Pancreas (tissue), 10 donors: ENCODE measurements at regions not wholly inside any gene's neighbourhood (a gene's known extent, or its start where the extent isn't known, plus 50 kb on each side); places are given as distances from the start of the nearest gene placed in this dataset.

Experiments
- ATAC-seq, 4 donors: fragments of 200-7000 bp; cut with Tn5 transposase; one replicate each; pipeline versions ENCODE4 v1.8.0 to v1.9.1; 2020; ENCODE audit warnings: mild to moderate bottlenecking in 4 of 4, moderate library complexity in 4 of 4
- DNase-seq, 6 donors: peaks; one replicate each; pipeline ENCODE4 v3.0.0-alpha.2; 2020
- FAIRE-seq: peaks from 2 replicates; lab custom pipeline; 2012; peaks lifted over from hg19 to GRCh38; lab: Jason Lieb, UNC
- H3K27ac ChIP-seq, 4 donors: fragments of 200-600 bp; sonication (generic); 1 replicate in 3 of 4; 2 replicates in 1 of 4; pipeline versions ENCODE4 v1.5.0 to v1.8.0; 2020
- H3K27me3 ChIP-seq, 4 donors: fragments of 200-600 bp; one replicate each; pipeline ENCODE4 v1.8.0; 2021
- H3K36me3 ChIP-seq, 3 donors: fragments of 200-600 bp; sonication (generic) in 1 of 3; one replicate each; pipeline versions ENCODE4 v1.5.0 to v1.8.0; 2020 to 2021
- H3K4me1 ChIP-seq, 3 donors: fragments of 200-600 bp; one replicate each; pipeline ENCODE4 v1.8.0; 2021
- H3K4me3 ChIP-seq, 4 donors: fragments of 200-600 bp; sonication (generic) in 2 of 4; one replicate each; pipeline versions ENCODE4 v1.5.0 to v1.8.0; 2020 to 2021
- H3K9me3 ChIP-seq, 4 donors: fragments of 200-600 bp; one replicate each; pipeline ENCODE4 v1.8.0; 2021
- CTCF ChIP-seq, 4 donors: fragments of 200-600 bp; sonication (generic) in 3 of 4; IDR thresholded peaks; one replicate each; pipeline versions ENCODE4 v1.5.0 to v1.8.0; 2021; ENCODE audit warnings: antibody characterized with exemption in 4 of 4
- WGBS, 2 donors: extraction: QIAGEN DNeasy Blood & Tissue Kit; methylation state at CpG; one replicate each; pipeline ENCODE4 v1.1.7; 2013; 5-methylcytosine and 5-hydroxymethylcytosine counted together
- intact Hi-C, 3 donors: fragments of 100-400 bp; cut with DNase I; formaldehyde crosslinking; loops; one replicate each; pipeline versions ENCODE4 v1.11.1 to v1.14.2; 2022
- donor health status: healthy with polysubstance abuse.
- donor health status: DM: no; HTN: no; CAD: no; lungs with moderate emphysema.
- donor health status: DM: no; HTN: no; CAD: no.
- donor health status: control.
- donor health status: control.
- donor health status: Bipolar disorder and iron deficiency.
- donor health status: DM: yes; HTN: yes; CAD: no.
- donor health status: DM: no; HTN: no; CAD: no.
- donor health status: DM: no; HTN: no; CAD: no.
- donor health status: DM: yes; HTN: yes; CAD: no.

GRCh38 chr2:58985541-58985940, 744.4 kb upstream of the FANCL start:
- no peaks in the 10 kb centered on the region for H3K4me1 ChIP-seq
- no peak for ATAC-seq
- no peak overlapping the region for H3K4me3 ChIP-seq
- TF ChIP-seq CTCF (IDR thresholded peaks at IDR 0.05): no peak
- no peaks in the 10 kb centered on the region for H3K36me3 ChIP-seq
- intact Hi-C loops: no loop called here
- H3K27me3 ChIP-seq: no peaks in the 10 kb centered on the region
- no peak for DNase-seq
- 57 to 59% methylated on average over 2 of the region's 2 CpGs for WGBS, 2 donors
- FAIRE-seq: no peak
- no peak overlapping the region for H3K27ac ChIP-seq
- H3K9me3 ChIP-seq: no peaks in the 10 kb centered on the region

- no peaks in the 10 kb centered on the region for H3K9me3 ChIP-seq
- 16 to 19% methylated on average over 1 of the region's 1 CpG for WGBS, 2 donors
- DNase-seq: no peak
Measured at GRCh38 chr2:58984731-58985130, 743.6 kb upstream of the FANCL start.

GRCh38 chr2:58983111-58983510, 742.0 kb upstream of the FANCL start:
- H3K36me3 ChIP-seq: no peaks in the 10 kb centered on the region
- no peaks in the 10 kb centered on the region for H3K9me3 ChIP-seq
- no peak for TF ChIP-seq CTCF (IDR thresholded peaks at IDR 0.05)
- no peak overlapping the region for H3K4me3 ChIP-seq
- DNase-seq (no peak), FAIRE-seq (no peak), ATAC-seq (no peak)
- H3K27me3 ChIP-seq: no peaks in the 10 kb centered on the region
- H3K4me1 ChIP-seq: no peaks in the 10 kb centered on the region
- intact Hi-C loops: no loop called here
- WGBS, 2 donors: 86 to 89% methylated on average over 4 of the region's 4 CpGs
- H3K27ac ChIP-seq: no peak overlapping the region

More at GRCh38 chr2:58984731-58985130, 743.6 kb upstream of the FANCL start:
- no peaks in the 10 kb centered on the region for H3K36me3 ChIP-seq
- no peak overlapping the region for H3K4me3 ChIP-seq
- no peak overlapping the region for H3K27ac ChIP-seq
- intact Hi-C loops: no loop called here
- no peaks in the 10 kb centered on the region for H3K27me3 ChIP-seq
- FAIRE-seq (no peak), ATAC-seq (no peak)
- no peak for TF ChIP-seq CTCF (IDR thresholded peaks at IDR 0.05)
- no peaks in the 10 kb centered on the region for H3K4me1 ChIP-seq

GRCh38 chr2:58981237-58981636, 740.1 kb upstream of the FANCL start:
- TF ChIP-seq CTCF (IDR thresholded peaks at IDR 0.05): no peak
- H3K27ac ChIP-seq: no peak overlapping the region
- no peak overlapping the region for H3K4me3 ChIP-seq
- no peaks in the 10 kb centered on the region for H3K27me3 ChIP-seq
- ATAC-seq (no peak), DNase-seq (no peak), FAIRE-seq (no peak)
- no peaks in the 10 kb centered on the region for H3K4me1 ChIP-seq
- WGBS, 2 donors: 85 to 94% methylated on average over 7 of the region's 7 CpGs
- no peaks in the 10 kb centered on the region for H3K9me3 ChIP-seq
- intact Hi-C loops: no loop called here
- no peaks in the 10 kb centered on the region for H3K36me3 ChIP-seq

- H3K4me3 ChIP-seq: no peak overlapping the region
- 53 to 54% methylated on average over 9 of the region's 9 CpGs for WGBS, 2 donors
- DNase-seq (no peak), FAIRE-seq (no peak), ATAC-seq (no peak)
- no peaks in the 10 kb centered on the region for H3K27me3 ChIP-seq
- H3K9me3 ChIP-seq: no peaks in the 10 kb centered on the region
- no peaks in the 10 kb centered on the region for H3K36me3 ChIP-seq
- no peaks in the 10 kb centered on the region for H3K4me1 ChIP-seq
- no peak overlapping the region for H3K27ac ChIP-seq
- TF ChIP-seq CTCF (IDR thresholded peaks at IDR 0.05): no peak
- intact Hi-C loops: no loop called here
Measured at GRCh38 chr2:58976375-58977071, 735.4 kb upstream of the FANCL start.
